Sigmoid colon (tissue), 6 donors: ENCODE measurements at regions not wholly inside any gene's neighbourhood (a gene's known extent, or its start where the extent isn't known, plus 50 kb on each side); places are given as distances from the start of the nearest gene placed in this dataset.

Experiments
- DNase-seq: peaks from one replicate; pipeline ENCODE4 v3.0.0-alpha.2; 2019
- H3K27ac ChIP-seq, 4 donors: fragments of 200-600 bp; sonication (generic); one replicate each; pipeline ENCODE4 v1.5.1; 2016 to 2019; ENCODE audit warnings: mild to moderate bottlenecking in 1 of 4
- H3K27me3 ChIP-seq, 3 donors: fragments of 200-600 bp; sonication (generic); one replicate each; pipeline ENCODE4 v1.5.1; 2019; ENCODE audit warnings: mild to moderate bottlenecking in 1 of 3
- H3K36me3 ChIP-seq, 4 donors: fragments of 200-600 bp; sonication (generic); one replicate each; pipeline ENCODE4 v1.5.1; 2016 to 2019
- H3K4me1 ChIP-seq, 4 donors: fragments of 200-600 bp; sonication (generic); one replicate each; pipeline ENCODE4 v1.5.1; 2017 to 2019
- H3K4me3 ChIP-seq, 4 donors: fragments of 200-600 bp; sonication (generic); one replicate each; pipeline ENCODE4 v1.5.1; 2017 to 2019; ENCODE audit warnings: mild to moderate bottlenecking in 2 of 4, moderate library complexity in 1 of 4
- H3K9me3 ChIP-seq, 4 donors: fragments of 200-600 bp in 3 of 4; sonication (generic) in 3 of 4; one replicate each; pipeline versions ENCODE4 v1.5.1 to v1.6.1; 2013 to 2019
- EP300 ChIP-seq, 4 donors: sonication (generic); formaldehyde crosslinking; IDR thresholded peaks; one replicate each; pipeline ENCODE4 v1.6.1; 2017; ENCODE audit warnings: antibody characterized with exemption in 4 of 4
- POLR2A ChIP-seq, 2 donors: fragments of 450-650 bp; IDR thresholded peaks; one replicate each; pipeline ENCODE4 v1.6.1; 2016; ENCODE audit warnings: antibody characterized with exemption in 2 of 2, mild to moderate bottlenecking in 2 of 2, moderate library complexity in 2 of 2
- POLR2AphosphoS5 ChIP-seq, 4 donors: sonication (generic); formaldehyde crosslinking; IDR thresholded peaks; one replicate each; pipeline ENCODE4 v1.6.1; 2017; ENCODE audit warnings: antibody characterized with exemption in 4 of 4
- WGBS, 2 donors: extraction: QIAGEN DNeasy Blood & Tissue Kit; methylation state at CpG; one replicate each; pipeline ENCODE4 v1.1.7; 2013; 5-methylcytosine and 5-hydroxymethylcytosine counted together
- intact Hi-C: fragments of 100-400 bp; cut with DNase I; formaldehyde crosslinking; loops from one replicate; pipeline ENCODE4 v1.15.1; 2023
- TF ChIP-seq, protein P1 (sequence below), 4 experiments: fragments of 450-650 bp in 3 of 4; fragments of 200-600 bp in 1 of 4; IDR thresholded peaks; one replicate each; pipeline ENCODE4 v1.5.1; 2016 to 2019; ENCODE audit warnings: antibody characterized with exemption in 4 of 4, mild to moderate bottlenecking in 3 of 4, moderate library complexity in 2 of 4
- donor health status: healthy with polysubstance abuse.
- donor health status: healthy.

DNA sequence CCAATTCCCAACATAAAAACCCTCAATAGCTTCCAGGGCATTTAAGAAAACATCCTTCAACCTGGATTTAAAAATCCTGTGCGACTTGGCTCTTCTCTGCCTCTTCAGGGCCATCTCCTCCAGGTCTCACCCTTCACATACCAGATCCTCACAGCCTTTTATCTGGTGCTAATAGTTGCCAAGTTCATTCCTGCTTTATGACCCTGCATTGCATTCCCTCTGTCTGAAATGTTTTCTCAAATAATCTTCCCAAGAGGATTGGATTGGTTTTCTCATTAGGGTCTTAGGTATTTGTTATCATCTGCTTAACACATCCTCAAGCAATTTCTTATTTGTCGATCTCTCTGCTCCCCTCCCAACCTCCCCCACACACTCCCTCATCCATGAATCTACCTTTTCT, 832.0 kb downstream of the GALC start:
- intact Hi-C loops = no loop called here
- no peak for DNase-seq
- no peak overlapping the region for H3K4me3 ChIP-seq
- 27 to 45% methylated on average over 2 of the region's 2 CpGs for WGBS, 2 donors
- H3K27me3 ChIP-seq = no peaks in the 10 kb centered on the region
- TF ChIP-seq EP300 (IDR thresholded peaks at IDR 0.05) = no peak
- peak overlapping the region in 1 of 4 donors; percentile 15 for H3K27ac ChIP-seq
- peaks cover 0 to 24% (median 15%) of the 10 kb centered on the region in 4 donors for H3K4me1 ChIP-seq
- no peaks in the 10 kb centered on the region for H3K9me3 ChIP-seq
- H3K36me3 ChIP-seq = no peaks in the 10 kb centered on the region

DNA sequence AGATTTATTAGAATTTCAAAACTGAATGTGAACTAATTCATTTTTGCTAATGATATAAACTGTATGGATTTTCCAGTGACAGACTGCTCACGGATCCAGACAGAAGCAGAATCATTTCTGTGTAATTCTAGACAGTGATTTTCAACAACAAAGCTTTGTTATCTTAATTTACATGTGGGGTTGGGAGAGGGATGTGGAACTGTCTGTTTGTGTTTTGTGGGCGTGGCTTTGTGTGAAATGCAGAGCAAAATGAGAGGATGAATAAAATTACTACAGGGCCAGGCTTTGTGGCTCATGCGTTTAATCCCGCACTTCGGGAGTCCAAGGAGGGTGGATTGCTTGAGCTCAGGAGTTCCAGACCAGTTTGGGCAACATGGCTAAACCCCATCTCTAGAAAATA, 834.7 kb downstream of the GALC start:
- H3K27me3 ChIP-seq = no peaks in the 10 kb centered on the region
- no peak overlapping the region for H3K4me3 ChIP-seq
- 72 to 77% methylated on average over 5 of the region's 5 CpGs for WGBS, 2 donors
- intact Hi-C loops = no loop called here
- H3K27ac ChIP-seq = no peak overlapping the region
- no peaks in the 10 kb centered on the region for H3K9me3 ChIP-seq
- TF ChIP-seq POLR2AphosphoS5 (IDR thresholded peaks at IDR 0.05) = no peak
- no peak for TF ChIP-seq EP300 (IDR thresholded peaks at IDR 0.05)
- TF ChIP-seq, protein P1, sequence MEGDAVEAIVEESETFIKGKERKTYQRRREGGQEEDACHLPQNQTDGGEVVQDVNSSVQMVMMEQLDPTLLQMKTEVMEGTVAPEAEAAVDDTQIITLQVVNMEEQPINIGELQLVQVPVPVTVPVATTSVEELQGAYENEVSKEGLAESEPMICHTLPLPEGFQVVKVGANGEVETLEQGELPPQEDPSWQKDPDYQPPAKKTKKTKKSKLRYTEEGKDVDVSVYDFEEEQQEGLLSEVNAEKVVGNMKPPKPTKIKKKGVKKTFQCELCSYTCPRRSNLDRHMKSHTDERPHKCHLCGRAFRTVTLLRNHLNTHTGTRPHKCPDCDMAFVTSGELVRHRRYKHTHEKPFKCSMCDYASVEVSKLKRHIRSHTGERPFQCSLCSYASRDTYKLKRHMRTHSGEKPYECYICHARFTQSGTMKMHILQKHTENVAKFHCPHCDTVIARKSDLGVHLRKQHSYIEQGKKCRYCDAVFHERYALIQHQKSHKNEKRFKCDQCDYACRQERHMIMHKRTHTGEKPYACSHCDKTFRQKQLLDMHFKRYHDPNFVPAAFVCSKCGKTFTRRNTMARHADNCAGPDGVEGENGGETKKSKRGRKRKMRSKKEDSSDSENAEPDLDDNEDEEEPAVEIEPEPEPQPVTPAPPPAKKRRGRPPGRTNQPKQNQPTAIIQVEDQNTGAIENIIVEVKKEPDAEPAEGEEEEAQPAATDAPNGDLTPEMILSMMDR (IDR thresholded peaks at IDR 0.05) = no peak
- no peak for TF ChIP-seq POLR2A (IDR thresholded peaks at IDR 0.05)
- H3K36me3 ChIP-seq = no peaks in the 10 kb centered on the region
- no peak for DNase-seq
- H3K4me1 ChIP-seq = peaks cover 0 to 39% (median 28%) of the 10 kb centered on the region in 4 donors

DNA sequence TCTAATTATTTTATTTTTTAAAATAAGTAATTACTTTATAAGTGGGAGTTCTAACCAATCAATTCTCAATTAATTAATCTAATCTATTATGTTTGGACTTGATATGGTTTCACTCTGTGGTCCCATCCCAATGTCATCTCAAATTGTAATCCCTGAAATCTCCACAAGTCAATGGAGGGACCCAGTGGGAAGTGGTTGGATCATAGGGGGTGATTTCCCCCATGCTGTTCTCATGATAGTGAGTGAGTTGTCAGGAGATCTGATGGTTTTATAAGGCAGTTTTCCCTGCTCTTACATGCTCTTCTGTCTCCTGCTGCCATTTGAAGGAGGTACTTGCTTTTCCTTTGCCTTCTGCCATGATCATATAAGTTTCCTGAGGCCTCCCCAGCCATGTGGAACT, 836.1 kb downstream of the GALC start:
- H3K27me3 ChIP-seq = no peaks in the 10 kb centered on the region
- no peak for DNase-seq
- H3K27ac ChIP-seq = no peak overlapping the region
- TF ChIP-seq, protein P1 (IDR thresholded peaks at IDR 0.05) = no peak
- no peak for TF ChIP-seq POLR2A (IDR thresholded peaks at IDR 0.05)
- TF ChIP-seq POLR2AphosphoS5 (IDR thresholded peaks at IDR 0.05) = no peak
- H3K9me3 ChIP-seq = no peaks in the 10 kb centered on the region
- intact Hi-C loops = no loop called here
- H3K4me1 ChIP-seq = peaks cover 0 to 40% (median 29%) of the 10 kb centered on the region in 4 donors
- H3K4me3 ChIP-seq = no peak overlapping the region
- no peaks in the 10 kb centered on the region for H3K36me3 ChIP-seq

DNA sequence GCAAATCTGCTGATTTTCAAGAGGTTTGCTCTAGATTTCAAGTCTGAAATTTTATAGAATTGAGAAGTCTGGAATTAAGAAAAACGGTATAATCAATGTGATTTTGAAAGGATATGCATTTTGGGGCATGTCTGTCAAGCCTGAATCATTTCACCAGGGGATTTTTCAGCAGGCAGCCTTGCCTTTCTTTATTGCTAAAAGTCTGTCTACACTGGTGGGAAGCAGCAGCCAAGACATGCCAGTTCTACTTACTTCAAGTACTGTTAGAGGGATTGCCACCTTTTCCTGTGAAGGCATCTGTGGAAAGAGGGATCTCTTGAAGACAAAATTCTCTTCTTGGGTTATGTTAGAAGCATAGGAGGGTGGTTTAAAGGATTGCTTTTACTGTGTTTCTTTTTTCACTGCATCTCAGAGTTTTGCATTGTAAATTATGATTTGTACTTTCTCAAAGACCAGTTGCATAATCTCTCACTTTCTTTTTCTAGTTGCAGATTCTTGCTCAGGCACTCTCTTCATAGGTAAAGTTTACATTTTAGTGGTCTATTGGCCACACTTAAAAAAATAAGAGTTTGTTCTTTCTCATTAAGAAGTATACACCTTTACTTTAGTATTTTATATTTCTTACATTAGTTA, 837.0 kb downstream of the GALC start:
- no peak overlapping the region for H3K4me3 ChIP-seq
- TF ChIP-seq, protein P1 (IDR thresholded peaks at IDR 0.05) = no peak
- no peak for TF ChIP-seq POLR2A (IDR thresholded peaks at IDR 0.05)
- TF ChIP-seq POLR2AphosphoS5 (IDR thresholded peaks at IDR 0.05) = no peak
- TF ChIP-seq EP300 (IDR thresholded peaks at IDR 0.05) = no peak
- H3K36me3 ChIP-seq = no peaks in the 10 kb centered on the region
- DNase-seq = no peak
- no peaks in the 10 kb centered on the region for H3K9me3 ChIP-seq
- H3K27me3 ChIP-seq = no peaks in the 10 kb centered on the region
- WGBS, 2 donors = 34 to 69% methylated on average over 1 of the region's 1 CpG
- H3K27ac ChIP-seq = no peak overlapping the region
- peaks cover 0 to 32% (median 21%) of the 10 kb centered on the region in 4 donors for H3K4me1 ChIP-seq
- intact Hi-C loops = no loop called here

DNA sequence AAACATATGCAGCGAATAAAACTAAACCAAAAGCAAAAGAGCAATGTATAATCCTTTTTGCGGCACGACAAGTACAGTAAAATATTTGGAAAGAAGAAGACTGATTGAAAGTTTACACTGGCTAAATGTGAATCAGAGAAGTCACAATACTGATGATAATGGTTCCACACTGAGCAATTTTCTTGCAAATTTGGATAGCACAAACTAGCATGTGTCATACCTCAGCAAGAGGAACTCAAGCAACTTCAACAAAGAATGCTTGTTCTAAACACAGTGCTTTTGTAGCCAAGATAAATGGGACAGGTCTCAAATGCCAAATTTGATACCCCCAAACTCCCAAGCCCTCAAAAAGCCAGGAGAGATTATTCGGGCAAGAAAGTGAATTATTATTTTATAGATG, 839.1 kb downstream of the GALC start:
- no peaks in the 10 kb centered on the region for H3K36me3 ChIP-seq
- intact Hi-C loops = no loop called here

More for the DNA sequence above, 839.1 kb downstream of the GALC start:
- Histone ChIP-seq H3K27me3 (no peaks in the 10 kb centered on the region), H3K4me1 (peaks cover 0 to 32% (median 20%) of the 10 kb centered on the region in 4 donors), H3K9me3 (no peaks in the 10 kb centered on the region), H3K4me3 (no peak overlapping the region), H3K27ac (no peak overlapping the region)
- DNase-seq = no peak
- 79 to 93% methylated on average over 4 of the region's 4 CpGs for WGBS, 2 donors
- TF ChIP-seq POLR2A (IDR thresholded peaks at IDR 0.05) = no peak
- no peak for TF ChIP-seq EP300 (IDR thresholded peaks at IDR 0.05)
- no peak for TF ChIP-seq POLR2AphosphoS5 (IDR thresholded peaks at IDR 0.05)
- TF ChIP-seq, protein P1 (IDR thresholded peaks at IDR 0.05) = no peak
